Astrocyte of the cerebellum (primary cell): ENCODE measurements at regions not wholly inside any gene's neighbourhood (a gene's known extent, or its start where the extent isn't known, plus 50 kb on each side); places are given as distances from the start of the nearest gene placed in this dataset.

Experiments
- DNase-seq: peaks from one replicate; pipeline ENCODE4 v3.0.0-alpha.2; 2011; ENCODE audit warnings: low read depth
- H3K4me3 ChIP-seq: 2 replicates; pipeline ENCODE4 v1.5.1; 2011; ENCODE audit warnings: mild to moderate bottlenecking, low read depth, low read length, moderate library complexity
- in situ Hi-C: cut with HindIII; loops from 2 replicates; pipeline ENCODE4 v1.10.0; 2017; ENCODE audit warnings: low sequenced_read_pairs
- TF ChIP-seq, protein P1 (sequence below): IDR thresholded peaks from 2 replicates; pipeline ENCODE4 v1.5.1; 2012; ENCODE audit warnings: low read length, low read depth, moderate library complexity, mild to moderate bottlenecking; ENCODE audit errors: missing control alignments

DNA sequence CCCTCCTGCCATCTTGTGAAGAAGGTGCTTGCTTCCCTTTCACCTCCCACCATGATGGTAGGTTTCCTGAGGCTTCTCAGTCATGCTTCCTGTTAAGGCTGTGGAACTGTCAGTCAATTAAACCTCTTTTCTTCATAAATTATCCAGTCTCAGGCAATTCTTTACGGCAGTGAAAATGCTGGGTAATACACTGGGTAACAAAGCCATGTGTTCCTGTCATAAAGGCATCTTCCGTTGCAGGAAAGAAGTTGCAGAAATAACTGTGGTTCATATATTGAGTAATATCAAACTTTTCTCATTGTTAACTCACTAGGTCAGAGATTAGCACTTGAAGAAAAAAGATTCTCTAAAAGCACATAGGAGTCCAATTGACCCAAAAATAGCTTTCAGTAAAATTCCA lies 163.9 kb upstream of the HNMT start:
- TF ChIP-seq, protein P1, sequence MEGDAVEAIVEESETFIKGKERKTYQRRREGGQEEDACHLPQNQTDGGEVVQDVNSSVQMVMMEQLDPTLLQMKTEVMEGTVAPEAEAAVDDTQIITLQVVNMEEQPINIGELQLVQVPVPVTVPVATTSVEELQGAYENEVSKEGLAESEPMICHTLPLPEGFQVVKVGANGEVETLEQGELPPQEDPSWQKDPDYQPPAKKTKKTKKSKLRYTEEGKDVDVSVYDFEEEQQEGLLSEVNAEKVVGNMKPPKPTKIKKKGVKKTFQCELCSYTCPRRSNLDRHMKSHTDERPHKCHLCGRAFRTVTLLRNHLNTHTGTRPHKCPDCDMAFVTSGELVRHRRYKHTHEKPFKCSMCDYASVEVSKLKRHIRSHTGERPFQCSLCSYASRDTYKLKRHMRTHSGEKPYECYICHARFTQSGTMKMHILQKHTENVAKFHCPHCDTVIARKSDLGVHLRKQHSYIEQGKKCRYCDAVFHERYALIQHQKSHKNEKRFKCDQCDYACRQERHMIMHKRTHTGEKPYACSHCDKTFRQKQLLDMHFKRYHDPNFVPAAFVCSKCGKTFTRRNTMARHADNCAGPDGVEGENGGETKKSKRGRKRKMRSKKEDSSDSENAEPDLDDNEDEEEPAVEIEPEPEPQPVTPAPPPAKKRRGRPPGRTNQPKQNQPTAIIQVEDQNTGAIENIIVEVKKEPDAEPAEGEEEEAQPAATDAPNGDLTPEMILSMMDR: no peak
- no peak overlapping the region for H3K4me3 ChIP-seq
- DNase-seq: no peak
- in situ Hi-C loops: no loop called here

DNA sequence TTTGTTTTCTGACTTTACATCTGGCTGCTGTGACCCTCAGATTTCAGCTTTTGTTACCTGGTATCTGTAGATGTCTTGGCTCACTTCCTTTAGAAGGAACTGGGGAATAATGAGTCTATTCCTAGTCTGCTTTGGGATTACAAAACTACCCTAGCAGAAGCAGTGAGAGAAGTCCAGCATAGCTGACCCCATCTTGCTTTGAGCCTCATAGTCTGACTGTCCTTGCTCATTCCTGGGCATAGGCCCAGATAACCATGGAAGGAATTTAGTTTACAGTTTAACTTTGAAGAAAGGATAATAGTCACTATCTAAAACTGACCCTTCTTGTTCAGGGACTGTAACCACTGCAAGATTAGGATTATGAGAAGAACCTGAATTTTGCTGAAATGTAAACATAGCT lies 163.0 kb upstream of the HNMT start:
- in situ Hi-C loops: no loop called here
- TF ChIP-seq, protein P1: no peak
- no peak overlapping the region for H3K4me3 ChIP-seq
- no peak for DNase-seq

DNA sequence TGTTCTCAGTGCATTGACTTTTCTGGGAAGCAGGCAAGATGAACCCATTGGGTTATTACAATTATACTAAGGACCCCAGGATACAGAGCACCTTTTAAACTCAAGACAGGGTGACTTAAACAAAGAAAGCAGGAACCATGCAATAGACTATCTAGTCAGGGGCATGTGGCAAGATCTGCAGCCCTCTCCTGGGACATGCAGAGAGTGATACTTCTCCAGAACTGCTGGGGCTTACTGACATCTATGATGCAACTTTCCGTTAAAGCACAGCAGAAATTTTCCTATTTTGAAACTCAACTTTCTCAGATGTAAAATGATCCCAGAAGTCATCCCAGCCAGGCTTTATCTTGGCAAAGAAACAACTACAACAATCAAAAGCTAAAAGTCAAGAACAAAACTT lies 162.2 kb upstream of the HNMT start:
- in situ Hi-C loops: no loop called here
- TF ChIP-seq, protein P1: no peak
- no peak for DNase-seq
- H3K4me3 ChIP-seq: no peak overlapping the region

DNA sequence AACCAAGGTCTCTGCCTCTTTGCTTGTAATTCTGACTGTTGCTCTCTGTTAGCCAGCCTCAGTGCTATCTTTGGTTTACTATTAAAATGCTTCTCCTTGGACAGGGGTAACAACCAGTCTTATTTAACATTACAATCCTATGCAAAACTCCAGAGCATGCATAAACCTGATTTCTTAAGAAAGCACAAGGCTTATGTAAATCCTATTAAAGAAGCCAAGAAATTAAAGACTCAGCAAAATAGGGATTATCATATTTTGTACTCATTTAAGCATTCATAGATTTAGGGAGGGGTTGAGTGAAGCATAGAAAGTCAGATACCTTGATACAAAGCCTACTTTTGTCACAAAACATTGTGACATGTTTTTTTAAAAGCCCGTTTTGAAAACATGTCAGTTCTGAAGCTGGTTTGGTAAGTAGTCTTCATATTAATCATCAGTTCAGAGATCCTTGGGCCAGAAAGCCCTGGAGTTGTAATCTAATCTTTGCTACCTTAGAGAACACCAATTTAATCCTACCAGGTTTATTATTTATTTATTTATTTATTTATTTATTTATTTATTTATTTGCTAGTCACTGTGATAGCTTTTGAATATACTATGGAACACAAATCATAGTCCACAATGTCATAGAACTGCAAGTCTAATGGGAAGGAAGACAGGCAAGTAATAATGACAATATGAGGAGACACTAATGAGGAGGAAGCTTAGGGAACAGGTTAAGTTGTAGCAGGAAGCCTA lies 158.0 kb upstream of the HNMT start:
- no peak overlapping the region for H3K4me3 ChIP-seq
- in situ Hi-C loops: no loop called here
- TF ChIP-seq, protein P1: no peak
- no peak for DNase-seq

DNA sequence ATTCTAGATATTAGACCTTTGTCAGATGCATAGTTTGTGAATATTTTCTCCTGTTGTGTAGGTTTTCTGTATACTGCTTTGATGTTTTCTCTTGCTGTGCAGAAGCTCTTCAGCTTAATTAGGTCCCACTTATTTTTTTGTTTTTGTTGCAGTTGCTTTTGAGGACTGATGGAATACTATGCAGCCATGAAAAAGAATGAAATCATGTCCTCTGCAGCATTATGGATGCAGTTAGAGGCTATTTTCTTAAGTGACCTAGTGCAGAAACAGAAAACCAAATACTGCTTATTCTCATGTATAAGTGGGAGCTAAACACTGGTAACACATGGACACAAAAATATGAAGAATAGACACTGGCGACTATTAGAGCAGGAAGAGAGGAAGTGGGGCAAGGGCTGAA lies 155.0 kb upstream of the HNMT start:
- in situ Hi-C loops: no loop called here
- no peak overlapping the region for H3K4me3 ChIP-seq
- DNase-seq: no peak
- TF ChIP-seq, protein P1: no peak

DNA sequence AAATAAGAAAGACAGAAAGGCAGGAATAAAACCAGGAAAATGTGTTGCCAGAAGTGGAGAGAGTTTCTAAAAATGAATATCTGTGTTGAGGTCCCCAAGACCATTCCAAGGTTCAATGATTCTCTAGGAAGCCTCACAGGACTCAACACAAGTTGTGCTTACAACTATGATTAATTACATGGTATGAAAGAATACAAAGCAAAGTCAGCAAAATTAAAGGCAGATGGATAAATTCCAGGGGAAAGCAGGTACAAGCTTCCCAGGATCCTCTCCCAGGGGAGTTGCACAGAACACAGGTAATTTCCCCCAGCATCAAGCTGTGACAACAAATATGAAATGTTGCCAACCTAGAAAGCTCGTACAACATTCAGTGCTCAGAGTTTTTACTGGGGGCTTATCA lies 154.4 kb upstream of the HNMT start:
- no peak for DNase-seq
- in situ Hi-C loops: no loop called here

More for the DNA sequence above, 154.4 kb upstream of the HNMT start:
- TF ChIP-seq, protein P1: no peak
- no peak overlapping the region for H3K4me3 ChIP-seq
